Motor neuron (in vitro differentiated cells): ENCODE measurements at regions not wholly inside any gene's neighbourhood (a gene's known extent, or its start where the extent isn't known, plus 50 kb on each side); places are given as distances from the start of the nearest gene placed in this dataset.
A peak's percentile ranks its signal among the peaks of the same experiment; 100 is the strongest.

Experiments used
- ATAC-seq, 8 experiments: fragments of 200-7000 bp; cut with Tn5 transposase; replicated peaks in 6 of 8; 2 replicates each; pipeline ENCODE4 v1.8.0; 2021; ENCODE audit warnings: mild to moderate bottlenecking in 8 of 8, moderate library complexity in 8 of 8
- H3K27ac ChIP-seq, 2 donors: fragments of 250-450 bp; sonication (Bioruptor Pico); 2 replicates each; pipeline ENCODE4 v1.9.0; 2021; ENCODE audit warnings: antibody characterized with exemption in 2 of 2, mild to moderate bottlenecking in 2 of 2, moderate library complexity in 1 of 2
- H3K4me1 ChIP-seq, 2 donors: fragments of 250-450 bp; sonication (Bioruptor Pico); replicated peaks in 1 of 2; 2 replicates each; pipeline ENCODE4 v1.6.1; 2021; ENCODE audit warnings: antibody characterized with exemption in 2 of 2, mild to moderate bottlenecking in 2 of 2, moderate library complexity in 1 of 2
- H3K4me3 ChIP-seq, 5 donors: fragments of 250-450 bp; sonication (Bioruptor Pico); 2 replicates each; pipeline ENCODE4 v1.9.0; 2021; ENCODE audit warnings: antibody characterized with exemption in 5 of 5, mild to moderate bottlenecking in 5 of 5, moderate library complexity in 4 of 5
- WGBS, 10 experiments: fragments of 450-650 bp; shearing (Covaris generic); methylation state at CpG; one replicate each; pipeline ENCODE4 v1.0.0; 2022; 5-methylcytosine and 5-hydroxymethylcytosine counted together
- in situ Hi-C, 9 experiments: fragments of 400-800 bp; cut with MboI; loops; one replicate each; pipeline ENCODE4 v1.15.0; 2021; ENCODE audit warnings: low sequenced_read_pairs in 9 of 9, low pct_unique_long_range_greater_than_20kb in 2 of 9; ENCODE audit not compliant: unreplicated experiment in 9 of 9

DNA sequence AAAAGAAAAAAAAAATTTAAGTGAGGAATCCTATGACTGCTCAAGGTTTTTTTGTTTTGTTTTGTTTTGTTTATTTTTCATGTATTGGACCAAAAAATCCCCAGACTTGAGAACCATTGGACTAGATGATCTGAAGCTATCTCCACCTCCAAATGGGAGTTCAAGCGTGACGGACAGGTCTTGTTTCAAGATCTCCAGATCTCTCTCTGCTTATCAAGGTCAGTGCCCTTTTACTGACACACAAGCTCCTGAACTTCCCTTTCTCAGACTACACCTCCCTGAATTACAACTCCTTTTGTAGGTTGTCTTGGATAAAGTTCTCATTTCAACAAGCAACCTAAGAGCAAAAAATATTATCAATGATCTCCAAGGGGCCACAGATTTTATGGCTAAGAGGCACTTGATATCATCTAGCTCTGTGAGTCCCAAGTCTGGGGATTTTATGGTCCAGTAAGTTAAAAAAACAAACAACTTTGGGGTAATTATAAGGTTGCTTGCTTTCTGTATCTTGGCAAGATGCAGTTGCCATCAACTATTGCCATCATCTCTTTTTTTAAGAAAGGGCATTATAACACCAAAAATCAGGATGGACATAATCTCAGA, 396.0 kb upstream of the ATP5MC3 start:
- ATAC-seq: no peak
- H3K4me1 ChIP-seq: no peaks in the 10 kb centered on the region
- in situ Hi-C loops: no loop called here
- H3K27ac ChIP-seq: no peak overlapping the region
- H3K4me3 ChIP-seq: no peak overlapping the region
- WGBS, 10 experiments: 82 to 100% (median 100%) methylated on average over 1 to 2 of the region's 2 CpGs; no CpG with 5 or more reads in 3 of the 10 experiments

DNA sequence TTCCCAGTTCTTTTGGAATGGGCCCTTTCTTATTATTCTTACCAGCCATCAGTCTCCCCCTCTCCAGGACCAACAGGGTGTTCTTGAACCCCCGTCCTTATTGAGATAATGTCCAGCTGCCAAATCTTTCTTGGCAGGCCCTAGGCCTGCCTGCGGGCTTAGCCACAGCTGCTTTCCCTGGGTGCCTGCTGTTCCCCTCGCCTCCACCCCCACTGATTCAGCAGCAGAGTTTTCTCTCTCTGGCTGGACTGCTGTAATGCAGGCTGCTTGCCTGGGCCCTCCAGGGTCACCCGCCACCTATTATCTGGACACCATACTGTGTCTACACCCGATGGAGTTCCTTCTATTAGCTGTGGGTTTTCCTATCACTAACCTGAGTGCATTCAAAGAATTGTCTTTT, 395.4 kb upstream of the ATP5MC3 start:
- Histone ChIP-seq H3K27ac (no peak overlapping the region), H3K4me1 (no peaks in the 10 kb centered on the region), H3K4me3 (no peak overlapping the region)
- in situ Hi-C loops: no loop called here
- peak in 2 of 8 experiments; percentile 28 to 43 for ATAC-seq
- 40 to 100% (median 76%) methylated on average over 1 to 5 of the region's 5 CpGs for WGBS, 10 experiments

DNA sequence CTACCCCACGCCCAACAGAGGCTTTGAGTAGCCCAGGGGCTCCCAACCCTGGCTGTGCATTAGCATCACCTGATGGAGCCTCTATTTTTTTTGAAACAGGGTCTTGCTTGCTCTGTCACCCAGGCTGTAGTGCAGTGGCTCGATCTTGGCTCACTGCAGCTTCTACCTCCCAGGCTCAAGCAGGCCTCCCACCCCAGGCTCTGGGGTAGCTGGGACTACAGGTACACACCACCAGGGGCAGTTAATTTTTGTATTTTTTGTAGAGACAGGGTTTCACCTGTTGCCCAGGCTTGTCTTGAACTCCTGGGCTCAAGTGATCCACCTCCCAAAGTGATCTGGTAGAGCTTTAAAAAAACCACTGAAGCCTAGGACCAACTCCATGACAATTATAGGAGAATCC, 394.8 kb upstream of the ATP5MC3 start:
- ATAC-seq: no peak
- 29 to 94% (median 68%) methylated on average over 1 to 2 of the region's 2 CpGs; no CpG with 5 or more reads in 6 of the 10 experiments for WGBS, 10 experiments
- in situ Hi-C loops: no loop called here

DNA sequence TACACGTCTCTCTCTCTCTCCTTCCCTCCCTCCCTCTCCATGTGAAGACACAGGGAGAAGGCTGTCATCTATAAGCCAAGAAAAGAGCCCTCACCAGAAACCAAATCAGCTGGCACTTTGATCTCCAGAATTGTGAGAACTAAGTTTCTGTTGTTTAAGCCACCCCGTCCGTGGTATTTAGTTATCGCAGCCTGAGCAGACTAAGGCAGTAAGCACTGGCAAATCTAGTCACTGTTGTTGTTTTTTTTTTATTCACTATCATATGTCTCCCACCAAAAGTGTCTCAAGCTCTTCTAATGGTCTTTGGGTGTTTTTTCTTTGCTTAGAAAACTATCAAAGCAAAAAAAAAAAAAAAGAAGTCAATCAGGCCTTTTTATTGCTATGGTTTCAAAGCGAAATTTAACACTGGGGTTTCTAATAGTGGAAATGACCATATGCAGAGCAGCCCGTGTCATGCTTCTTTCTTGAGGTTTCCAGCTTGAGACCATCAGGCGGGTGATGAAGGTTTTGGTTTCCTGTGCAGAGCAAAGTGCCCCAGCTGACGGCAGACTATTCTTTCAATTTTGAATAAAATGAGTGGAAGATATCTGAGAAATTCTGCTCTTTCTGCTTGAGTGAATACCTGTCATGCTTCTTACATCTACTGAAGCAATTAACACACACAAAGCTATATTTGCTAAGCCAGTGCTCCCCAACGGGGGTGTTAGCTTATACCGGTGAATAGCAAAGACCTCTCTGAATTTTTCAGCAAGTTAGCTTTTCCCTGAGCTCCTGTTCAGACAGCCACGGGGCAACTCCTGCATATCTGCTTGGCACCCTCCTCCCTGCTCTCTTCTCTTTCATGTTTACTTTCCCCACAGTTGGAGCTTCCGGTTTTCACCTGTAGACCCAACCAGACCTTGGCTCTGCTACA, 394.1 kb upstream of the ATP5MC3 start:
- peak in 2 of 8 experiments; percentile 55 to 56 for ATAC-seq
- Histone ChIP-seq H3K4me1 (no peaks in the 10 kb centered on the region), H3K27ac (no peak overlapping the region), H3K4me3 (no peak overlapping the region)
- in situ Hi-C loops: no loop called here
- WGBS, 10 experiments: 25 to 90% (median 59%) methylated on average over 2 to 10 of the region's 12 CpGs

More for the DNA sequence above, 394.8 kb upstream of the ATP5MC3 start:
- Histone ChIP-seq H3K4me3 (no peak overlapping the region), H3K27ac (no peak overlapping the region), H3K4me1 (no peaks in the 10 kb centered on the region)

DNA sequence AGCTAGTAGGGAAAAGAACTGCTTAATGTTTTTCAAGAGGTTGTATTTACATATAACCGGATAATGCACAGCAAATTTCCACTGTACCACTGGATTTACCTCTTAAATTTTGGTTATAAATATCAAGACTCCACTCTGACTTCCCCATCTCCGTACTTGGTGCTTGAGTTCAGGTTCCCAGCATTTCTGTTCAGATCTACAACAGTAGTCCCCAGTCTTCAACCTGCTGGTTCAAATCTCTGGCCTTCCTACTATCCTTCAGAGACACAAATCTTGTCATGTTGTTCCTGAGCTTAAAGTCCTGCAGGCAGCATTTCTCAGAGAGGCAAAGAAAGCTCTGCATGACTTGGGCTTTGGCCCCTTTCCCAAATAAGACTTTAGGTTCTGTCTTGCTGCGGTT, 392.6 kb upstream of the ATP5MC3 start:
- in situ Hi-C loops: no loop called here
- WGBS, 10 experiments: 40 to 100% (median 95%) methylated on average over 1 to 3 of the region's 3 CpGs; no CpG with 5 or more reads in 2 of the 10 experiments
- ATAC-seq: no peak
- no peak overlapping the region for H3K4me3 ChIP-seq
- H3K4me1 ChIP-seq: no peaks in the 10 kb centered on the region
- H3K27ac ChIP-seq: no peak overlapping the region

DNA sequence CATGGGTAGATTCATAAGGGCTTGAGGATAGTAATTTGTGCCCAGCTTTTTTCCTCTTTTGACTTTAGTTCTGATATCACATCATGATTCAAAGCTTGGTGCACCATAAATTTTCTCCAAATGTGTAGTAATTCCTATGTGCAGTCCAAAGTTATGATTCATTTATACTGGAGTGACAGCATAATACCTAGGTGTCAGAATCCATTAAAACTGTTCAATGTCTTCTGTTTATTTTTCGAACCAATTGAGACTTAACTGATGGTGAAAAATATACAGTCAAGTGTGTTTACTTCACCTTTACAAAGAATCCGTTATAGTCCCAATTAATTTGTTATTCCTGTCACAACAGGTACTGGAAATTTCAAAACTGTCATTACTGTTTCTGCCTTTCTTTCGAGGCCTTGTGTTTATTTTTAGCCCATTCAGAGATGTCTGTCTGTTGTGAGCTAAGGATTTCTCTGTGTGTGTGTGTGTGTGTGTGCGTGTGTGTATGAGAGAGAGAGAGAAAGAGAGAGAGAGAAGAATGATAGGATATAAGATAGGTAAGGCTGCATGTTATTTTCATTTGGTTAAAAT, 389.7 kb upstream of the ATP5MC3 start:
- in situ Hi-C loops: no loop called here
- no peak for ATAC-seq
- Histone ChIP-seq H3K27ac (no peak overlapping the region), H3K4me3 (no peak overlapping the region), H3K4me1 (no peaks in the 10 kb centered on the region)
- 27 to 94% (median 76%) methylated on average over 1 to 4 of the region's 4 CpGs; no CpG with 5 or more reads in 1 of the 10 experiments for WGBS, 10 experiments

DNA sequence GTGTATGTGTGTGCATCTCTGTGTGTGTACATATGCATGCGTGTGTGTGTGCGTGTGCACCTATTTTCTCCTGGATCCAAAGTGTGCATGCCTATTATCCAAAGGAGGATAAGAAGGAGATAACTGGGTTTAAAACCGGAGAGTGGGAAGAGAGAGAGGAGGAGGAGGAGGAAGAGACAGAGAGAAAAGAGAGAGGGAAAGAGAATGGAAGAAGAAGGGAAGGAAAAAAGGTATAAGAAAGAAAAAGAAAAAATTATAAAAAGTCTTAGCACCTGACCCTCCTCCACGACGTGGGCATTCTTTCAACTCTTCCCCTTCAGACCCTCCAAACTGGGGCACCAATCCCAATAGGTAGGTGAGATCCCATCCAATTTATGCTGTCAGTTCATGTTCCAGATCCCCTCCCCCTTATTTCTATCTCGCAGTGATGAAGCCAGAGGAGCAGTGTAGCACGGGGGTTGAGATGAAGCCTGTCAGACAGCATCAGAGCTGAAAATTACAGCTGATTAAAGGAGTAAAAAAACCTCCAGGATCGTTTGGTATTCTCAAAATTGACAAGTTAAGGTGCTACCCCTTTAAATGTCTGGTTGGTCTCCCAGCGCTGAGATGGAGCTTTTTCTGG, 386.7 kb upstream of the ATP5MC3 start:
- no peak overlapping the region for H3K4me3 ChIP-seq
- in situ Hi-C loops: no loop called here
- WGBS, 10 experiments: 36 to 91% (median 63%) methylated on average over 2 to 9 of the region's 9 CpGs
- H3K4me1 ChIP-seq: peaks cover 0 to 8% of the 10 kb centered on the region in 2 donors
- H3K27ac ChIP-seq: no peak overlapping the region
- ATAC-seq: no peak

DNA sequence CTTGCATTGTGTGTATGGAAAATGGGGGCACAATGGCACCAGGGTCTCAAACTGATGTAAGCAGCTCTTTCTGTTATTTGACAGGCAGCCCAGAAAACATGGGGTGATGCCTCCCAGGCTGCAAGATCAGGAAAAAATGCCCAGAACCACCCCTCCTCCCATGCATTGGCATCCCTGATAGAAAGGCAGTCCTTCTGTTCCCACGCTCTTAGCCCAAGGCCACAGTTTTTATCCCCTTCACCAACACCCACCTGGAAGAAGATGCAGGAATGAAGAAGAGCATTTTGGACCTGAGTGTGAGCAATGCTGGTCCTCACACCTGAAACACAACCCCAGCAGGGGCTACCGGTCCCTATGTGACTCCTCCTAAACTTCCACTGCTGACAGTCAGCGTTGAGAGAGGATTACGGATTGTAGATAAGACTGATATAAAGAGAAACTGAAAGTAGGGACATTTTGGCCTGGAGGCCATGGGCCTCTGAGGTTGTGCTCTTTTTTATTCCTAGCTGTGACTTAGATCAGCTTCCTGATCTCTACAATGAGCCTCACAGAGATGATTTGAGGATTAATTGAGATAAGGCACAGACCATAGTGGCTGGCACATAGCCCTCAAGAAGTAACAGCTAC, 386.0 kb upstream of the ATP5MC3 start:
- H3K27ac ChIP-seq: no peak overlapping the region
- peak in 1 of 8 experiments; percentile 39 for ATAC-seq
- peaks cover 0 to 8% of the 10 kb centered on the region in 2 donors for H3K4me1 ChIP-seq
- in situ Hi-C loops: no loop called here
- H3K4me3 ChIP-seq: no peak overlapping the region
- 50 to 95% (median 80%) methylated on average over 1 to 4 of the region's 4 CpGs; no CpG with 5 or more reads in 5 of the 10 experiments for whole genome bisulfite sequencing, 10 experiments

DNA sequence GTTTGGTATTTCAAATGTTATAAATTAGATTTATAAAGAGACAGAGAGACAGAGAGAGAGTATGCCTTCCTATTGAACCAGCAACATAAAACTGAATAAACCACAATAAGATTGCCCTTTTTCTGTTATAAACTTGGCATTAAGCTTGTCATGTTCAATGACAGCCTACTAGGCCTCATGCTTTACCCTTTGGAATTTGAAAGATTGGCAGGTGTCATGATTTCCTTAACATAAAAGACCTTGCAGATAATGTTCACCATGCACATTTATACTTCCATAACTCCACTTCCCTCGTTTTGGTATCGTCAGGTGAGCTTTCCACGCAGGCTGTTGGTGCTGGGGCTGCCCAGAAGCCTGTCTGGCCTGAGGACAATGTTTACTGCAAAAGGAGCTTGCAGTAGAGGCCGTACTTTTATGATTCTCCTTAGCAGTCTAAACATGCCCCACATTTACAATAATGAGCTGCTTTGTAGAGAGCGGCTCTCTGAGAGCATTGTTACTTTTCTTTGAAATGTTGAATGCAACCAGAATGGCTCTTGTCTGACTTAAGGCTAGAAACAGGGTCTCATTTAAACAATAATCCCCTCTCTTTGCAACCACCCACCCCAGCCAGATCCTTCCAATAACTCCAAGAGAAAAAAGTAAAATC, 379.1 kb upstream of the ATP5MC3 start:
- in situ Hi-C loops: no loop called here
- H3K4me1 ChIP-seq: peaks cover 3 to 4% of the 10 kb centered on the region in 2 donors
- H3K27ac ChIP-seq: no peak overlapping the region
- ATAC-seq: peak in 5 of 8 experiments; percentile 52 to 77 (median 64)
- WGBS, 10 experiments: 22 to 85% (median 62%) methylated on average over 3 to 4 of the region's 5 CpGs; no CpG with 5 or more reads in 3 of the 10 experiments
- no peak overlapping the region for H3K4me3 ChIP-seq

DNA sequence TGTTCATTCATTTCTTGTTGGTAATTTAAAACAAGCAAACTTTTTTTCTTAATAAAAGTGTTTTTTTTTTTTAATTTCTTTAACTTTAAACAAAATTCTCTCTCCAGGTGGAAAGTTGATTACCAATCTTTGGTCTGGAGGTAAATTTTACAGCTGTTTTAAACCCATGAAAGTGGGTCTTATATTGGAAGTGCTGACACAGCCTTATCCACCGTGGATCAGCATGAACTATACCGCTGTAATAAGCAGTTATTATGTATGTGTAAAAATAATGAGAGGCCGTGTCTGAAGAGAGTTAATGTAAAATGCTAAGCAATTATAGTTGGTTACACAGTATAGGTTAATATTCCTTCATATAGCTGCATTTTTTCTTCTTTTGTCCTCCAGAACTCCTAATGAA, 378.1 kb upstream of the ATP5MC3 start:
- WGBS, 10 experiments: 31 to 100% (median 81%) methylated on average over 1 to 3 of the region's 3 CpGs; no CpG with 5 or more reads in 1 of the 10 experiments
- ATAC-seq: no peak
- Histone ChIP-seq H3K27ac (no peak overlapping the region), H3K4me3 (no peak overlapping the region), H3K4me1 (peaks cover 0 to 3% of the 10 kb centered on the region in 2 donors)
- in situ Hi-C loops: no loop called here

DNA sequence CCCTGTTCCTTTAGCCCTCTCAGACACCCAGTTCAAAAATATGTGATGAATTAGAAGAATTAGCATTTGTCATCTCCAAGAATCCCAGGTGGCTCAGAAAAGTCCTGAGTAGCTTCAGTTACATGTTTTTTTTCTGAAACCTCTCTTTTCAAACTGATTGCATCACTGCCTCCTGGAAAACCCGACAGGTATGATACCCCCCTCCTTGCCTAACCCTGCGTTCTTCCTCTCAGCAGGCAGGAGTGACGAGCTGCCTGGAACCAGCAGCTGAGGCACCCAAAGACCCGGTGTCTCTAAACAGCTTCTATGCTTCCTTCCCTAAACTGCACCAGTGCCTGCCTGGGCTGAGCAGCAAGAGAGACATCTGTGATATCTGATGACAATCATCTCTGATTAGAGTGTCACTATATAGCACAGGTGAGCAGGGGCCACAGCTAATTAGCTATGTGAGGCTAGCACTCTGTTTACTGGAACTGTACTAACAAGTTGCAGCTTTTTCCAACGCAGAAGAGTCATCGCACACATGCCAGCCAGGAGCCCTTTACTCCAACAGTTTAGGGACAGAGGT, 376.4 kb upstream of the ATP5MC3 start:
- in situ Hi-C loops: no loop called here
- WGBS, 10 experiments: 25 to 100% (median 88%) methylated on average over 1 to 5 of the region's 6 CpGs; no CpG with 5 or more reads in 2 of the 10 experiments
- Histone ChIP-seq H3K27ac (no peak overlapping the region), H3K4me3 (no peak overlapping the region), H3K4me1 (peaks cover 0 to 3% of the 10 kb centered on the region in 2 donors)
- no peak for ATAC-seq

DNA sequence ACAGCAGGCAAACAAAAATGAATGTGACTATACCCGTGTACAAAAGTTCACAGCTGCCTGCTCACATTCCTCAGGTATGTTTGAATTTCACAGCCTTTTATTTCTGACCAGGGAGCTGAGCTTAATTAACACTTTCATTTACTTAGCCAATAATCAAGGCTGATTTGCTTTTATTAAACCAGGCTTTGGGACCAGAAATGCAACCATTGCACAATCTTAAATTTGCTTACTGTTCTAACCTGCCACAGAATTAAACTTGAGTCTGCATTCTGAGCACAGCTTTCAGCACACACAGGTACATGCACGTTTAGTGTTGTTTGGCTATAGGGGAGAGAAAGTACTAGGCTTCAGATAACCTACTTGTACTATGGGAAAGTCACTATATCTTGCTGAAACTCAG, 372.4 kb upstream of the ATP5MC3 start:
- no peak for ATAC-seq
- H3K4me1 ChIP-seq: no peaks in the 10 kb centered on the region
- no peak overlapping the region for H3K4me3 ChIP-seq
- 0 to 100% (median 67%) methylated on average over 1 to 2 of the region's 2 CpGs; no CpG with 5 or more reads in 1 of the 10 experiments for WGBS, 10 experiments
- H3K27ac ChIP-seq: no peak overlapping the region
- in situ Hi-C loops: no loop called here
